ENCODE measurements at regions not wholly inside any gene's neighbourhood (a gene's known extent, or its start where the extent isn't known, plus 50 kb on each side); places are given as distances from the start of the nearest gene placed in this dataset.
"Not testable (repeated sequence)": the region's sequence is repeated elsewhere in the genome, so short reads cannot be mapped to it uniquely, and the experiment has no call there.

DNA sequence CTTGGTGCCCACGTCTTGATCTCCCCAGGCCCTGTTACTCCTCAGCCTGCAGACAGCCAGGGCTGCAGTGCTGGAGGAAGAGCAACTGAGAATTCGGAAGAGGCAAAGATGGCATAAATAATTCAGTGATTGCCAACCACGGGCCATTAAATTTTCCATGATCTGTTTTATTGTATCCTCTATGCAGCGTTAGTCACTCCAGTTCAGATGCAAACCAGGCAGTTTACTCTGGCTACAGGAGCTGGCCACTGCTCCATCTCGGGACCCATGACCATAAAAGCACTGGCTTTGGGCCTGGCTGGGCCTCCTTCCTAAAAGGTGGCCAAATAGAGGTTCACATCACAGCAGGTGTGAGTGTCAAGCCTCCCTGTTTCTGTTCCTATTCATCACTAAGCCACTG is 137.6 kb upstream of the TLE3 start:
- Histone ChIP-seq H3K4me3 (no peak overlapping the region), H3K27me3 (replicated peaks; ENCODE audit: insufficient read depth) (no peaks in the 10 kb centered on the region), H3K9me3 (peaks cover 2% of the 10 kb centered on the region), H3K27ac (no peak overlapping the region), H3K4me1 (ENCODE audit: control insufficient read depth in 1 of 2, low read depth in 2 of 2) (no peaks in the 10 kb centered on the region), H3K36me3 (no peaks in the 10 kb centered on the region)
- DNase-seq (ENCODE audit: low spot score) (no peak), ATAC-seq (ENCODE audit: insufficient number of reproducible peaks, low FRiP score, low read depth) (no peak)
- TF ChIP-seq, protein P1, sequence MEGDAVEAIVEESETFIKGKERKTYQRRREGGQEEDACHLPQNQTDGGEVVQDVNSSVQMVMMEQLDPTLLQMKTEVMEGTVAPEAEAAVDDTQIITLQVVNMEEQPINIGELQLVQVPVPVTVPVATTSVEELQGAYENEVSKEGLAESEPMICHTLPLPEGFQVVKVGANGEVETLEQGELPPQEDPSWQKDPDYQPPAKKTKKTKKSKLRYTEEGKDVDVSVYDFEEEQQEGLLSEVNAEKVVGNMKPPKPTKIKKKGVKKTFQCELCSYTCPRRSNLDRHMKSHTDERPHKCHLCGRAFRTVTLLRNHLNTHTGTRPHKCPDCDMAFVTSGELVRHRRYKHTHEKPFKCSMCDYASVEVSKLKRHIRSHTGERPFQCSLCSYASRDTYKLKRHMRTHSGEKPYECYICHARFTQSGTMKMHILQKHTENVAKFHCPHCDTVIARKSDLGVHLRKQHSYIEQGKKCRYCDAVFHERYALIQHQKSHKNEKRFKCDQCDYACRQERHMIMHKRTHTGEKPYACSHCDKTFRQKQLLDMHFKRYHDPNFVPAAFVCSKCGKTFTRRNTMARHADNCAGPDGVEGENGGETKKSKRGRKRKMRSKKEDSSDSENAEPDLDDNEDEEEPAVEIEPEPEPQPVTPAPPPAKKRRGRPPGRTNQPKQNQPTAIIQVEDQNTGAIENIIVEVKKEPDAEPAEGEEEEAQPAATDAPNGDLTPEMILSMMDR (IDR thresholded peaks at IDR 0.05): no peak

GRCh38 chr15:70234256-70234905 is 136.7 kb upstream of the TLE3 start:
- Histone ChIP-seq H3K27me3 (replicated peaks; ENCODE audit: insufficient read depth) (no peaks in the 10 kb centered on the region), H3K36me3 (no peaks in the 10 kb centered on the region), H3K27ac (no peak overlapping the region), H3K4me1 (ENCODE audit: control insufficient read depth in 1 of 2, low read depth in 2 of 2) (no peaks in the 10 kb centered on the region), H3K9me3 (peaks cover 2% of the 10 kb centered on the region), H3K4me3 (no peak overlapping the region)
- ATAC-seq (ENCODE audit: insufficient number of reproducible peaks, low FRiP score, low read depth) (no peak), DNase-seq (ENCODE audit: low spot score) (no peak)
- TF ChIP-seq, protein P1 (IDR thresholded peaks at IDR 0.05): no peak

DNA sequence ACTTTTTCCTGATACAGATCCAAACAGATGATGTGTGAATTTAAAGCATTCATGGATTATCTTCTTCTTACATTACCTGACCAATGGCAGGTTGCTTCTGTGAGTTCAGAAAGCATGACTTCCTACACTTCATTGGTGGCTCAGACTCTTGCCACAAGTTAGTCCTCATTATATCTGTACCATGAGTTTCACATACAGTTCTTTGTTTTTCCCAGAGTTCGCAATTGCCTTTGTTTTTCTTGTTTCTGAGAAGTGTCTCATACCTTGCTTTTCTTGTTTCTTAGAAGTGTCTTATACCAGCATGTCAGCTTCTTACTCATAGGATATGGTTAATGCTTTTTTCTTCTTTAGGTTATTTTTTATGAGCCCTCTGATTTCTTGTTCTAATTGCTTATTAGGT is 133.8 kb upstream of the TLE3 start:
- DNase-seq (ENCODE audit: low spot score) (no peak), ATAC-seq (ENCODE audit: insufficient number of reproducible peaks, low FRiP score, low read depth) (no peak)
- Histone ChIP-seq H3K36me3 (no peaks in the 10 kb centered on the region), H3K27me3 (replicated peaks; ENCODE audit: insufficient read depth) (no peaks in the 10 kb centered on the region), H3K4me3 (no peak overlapping the region), H3K27ac (no peak overlapping the region), H3K4me1 (ENCODE audit: control insufficient read depth in 1 of 2, low read depth in 2 of 2) (no peaks in the 10 kb centered on the region), H3K9me3 (peaks cover 2% of the 10 kb centered on the region)
- TF ChIP-seq, protein P1 (IDR thresholded peaks at IDR 0.05): no peak

- not testable (repeated sequence) for ATAC-seq (ENCODE audit: insufficient number of reproducible peaks, low FRiP score, low read depth)
Observed at GRCh38 chr15:70227918-70228317, 130.2 kb upstream of the TLE3 start.

DNA sequence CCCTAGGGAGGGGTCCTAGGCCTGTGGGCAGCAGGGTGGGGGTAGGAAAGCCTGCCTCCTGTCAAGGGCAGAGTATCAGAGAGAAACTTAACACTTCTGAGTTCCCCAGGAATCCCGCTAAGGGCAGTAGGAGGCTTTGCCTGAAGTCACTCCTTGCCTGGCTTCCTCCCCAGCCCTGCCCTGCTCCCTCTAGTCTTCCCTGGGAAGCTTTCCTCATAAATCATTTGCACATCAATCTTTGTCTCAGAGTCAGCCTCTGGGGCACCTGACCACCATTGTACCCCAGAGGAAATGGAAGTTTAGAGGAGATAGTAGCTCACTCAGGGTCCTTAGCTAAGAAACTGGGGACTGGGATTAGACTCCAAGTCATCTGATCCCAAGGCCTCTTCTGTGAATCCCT is 129.4 kb upstream of the TLE3 start:
- Histone ChIP-seq H3K27ac (no peak overlapping the region), H3K4me3 (no peak overlapping the region), H3K36me3 (no peaks in the 10 kb centered on the region), H3K4me1 (ENCODE audit: control insufficient read depth in 1 of 2, low read depth in 2 of 2) (no peaks in the 10 kb centered on the region), H3K27me3 (replicated peaks; ENCODE audit: insufficient read depth) (no peaks in the 10 kb centered on the region), H3K9me3 (peaks cover 2% of the 10 kb centered on the region)
- DNase-seq (ENCODE audit: low spot score) (no peak), ATAC-seq (ENCODE audit: insufficient number of reproducible peaks, low FRiP score, low read depth) (no peak)
- TF ChIP-seq, protein P1 (IDR thresholded peaks at IDR 0.05): no peak

More at GRCh38 chr15:70227918-70228317, 130.2 kb upstream of the TLE3 start:
- H3K4me1 ChIP-seq (ENCODE audit: control insufficient read depth in 1 of 2, low read depth in 2 of 2); DNase-seq (ENCODE audit: low spot score); H3K4me3 ChIP-seq; H3K27me3 ChIP-seq (replicated peaks; ENCODE audit: insufficient read depth); H3K27ac ChIP-seq; H3K36me3 ChIP-seq; H3K9me3 ChIP-seq: not testable (repeated sequence)
